HUES64 (cell line): ENCODE measurements at regions not wholly inside any gene's neighbourhood (a gene's known extent, or its start where the extent isn't known, plus 50 kb on each side); places are given as distances from the start of the nearest gene placed in this dataset.

Source experiments
- H3K27ac ChIP-seq: 2 replicates; pipeline ENCODE4 v1.7.0; 2013; ENCODE audit warnings: low read depth, low read length, inconsistent platforms
- H3K27me3 ChIP-seq: 2 replicates; pipeline ENCODE4 v1.6.1; 2013; ENCODE audit warnings: mild to moderate bottlenecking, low read length; ENCODE audit not compliant: insufficient read depth
- H3K36me3 ChIP-seq: 2 replicates; pipeline ENCODE4 v1.6.1; 2013; ENCODE audit warnings: mild to moderate bottlenecking, low read length; ENCODE audit not compliant: insufficient read depth
- H3K4me1 ChIP-seq: 2 replicates; pipeline ENCODE4 v1.6.1; 2013; ENCODE audit warnings: mild to moderate bottlenecking, low read length, moderate library complexity; ENCODE audit not compliant: insufficient read depth
- H3K4me3 ChIP-seq: 2 replicates; pipeline ENCODE4 v1.5.1; 2013; ENCODE audit warnings: mild to moderate bottlenecking, low read length, moderate library complexity
- H3K9ac ChIP-seq: 2 replicates; pipeline ENCODE4 v1.6.1; 2013; ENCODE audit warnings: mild to moderate bottlenecking, low read depth, low read length
- H3K9me3 ChIP-seq: 2 replicates; pipeline ENCODE4 v1.6.1; 2013; ENCODE audit warnings: low read depth, low read length; ENCODE audit not compliant: insufficient read depth
- WGBS: fragments of 150-250, 120-280 bp; methylation state at CpG from one replicate; pipeline ENCODE4 v1.1.7; 2013; ENCODE audit warnings: missing lambda C conversion rate; 5-methylcytosine and 5-hydroxymethylcytosine counted together

- Histone ChIP-seq H3K9me3 (0 out of 2 replicates have a peak, but pooled peaks cover 2% of the 10 kb centered on the region), H3K27ac (no peak overlapping the region), H3K4me1 (no peaks in the 10 kb centered on the region), H3K27me3 (no peaks in the 10 kb centered on the region), H3K4me3 (no peak overlapping the region), H3K9ac (no peak overlapping the region), H3K36me3 (no peaks in the 10 kb centered on the region)
- WGBS = 94% methylated on average over 20 of the region's 20 CpGs
Measured at GRCh38 chr2:240217431-240218301, 77.2 kb upstream of the OTOS start.

- WGBS = 91% methylated on average over 16 of the region's 16 CpGs
- H3K27me3 ChIP-seq = no peaks in the 10 kb centered on the region
- H3K4me1 ChIP-seq = no peaks in the 10 kb centered on the region
- 0 out of 2 replicates have a peak, but pooled peaks cover 4% of the 10 kb centered on the region for H3K9me3 ChIP-seq
- H3K36me3 ChIP-seq = no peaks in the 10 kb centered on the region
- no peak overlapping the region for H3K9ac ChIP-seq
- H3K27ac ChIP-seq = no peak overlapping the region
- H3K4me3 ChIP-seq = no peak overlapping the region
Measured at GRCh38 chr2:240219208-240219890, 78.9 kb upstream of the OTOS start.

GRCh38 chr2:240220371-240220770, 79.9 kb upstream of the OTOS start:
- no peak overlapping the region for H3K27ac ChIP-seq
- WGBS = 71% methylated on average over 3 of the region's 3 CpGs
- 0 out of 2 replicates have a peak, but pooled peaks cover 4% of the 10 kb centered on the region for H3K9me3 ChIP-seq
- H3K4me1 ChIP-seq = no peaks in the 10 kb centered on the region
- no peak overlapping the region for H3K9ac ChIP-seq
- no peaks in the 10 kb centered on the region for H3K36me3 ChIP-seq
- no peaks in the 10 kb centered on the region for H3K27me3 ChIP-seq
- no peak overlapping the region for H3K4me3 ChIP-seq

- Histone ChIP-seq H3K27ac (no peak overlapping the region), H3K27me3 (no peaks in the 10 kb centered on the region), H3K9me3 (peaks cover 9% of the 10 kb centered on the region; the same call in 1 of the 2 replicates), H3K4me1 (no peaks in the 10 kb centered on the region), H3K36me3 (no peaks in the 10 kb centered on the region), H3K4me3 (no peak overlapping the region), H3K9ac (no peak overlapping the region)
- 87% methylated on average over 7 of the region's 7 CpGs for WGBS
Measured at GRCh38 chr2:240223631-240224030, 83.2 kb upstream of the OTOS start.

- WGBS = 91% methylated on average over 5 of the region's 5 CpGs
Measured at GRCh38 chr2:240224676-240225075, 84.2 kb upstream of the OTOS start.

GRCh38 chr2:240225131-240225530, 84.7 kb upstream of the OTOS start:
- Histone ChIP-seq H3K9me3 (peaks cover 19% of the 10 kb centered on the region), H3K4me1 (no peaks in the 10 kb centered on the region), H3K9ac (no peak overlapping the region), H3K4me3 (no peak overlapping the region), H3K27ac (no peak overlapping the region), H3K36me3 (no peaks in the 10 kb centered on the region), H3K27me3 (no peaks in the 10 kb centered on the region)
- 88% methylated on average over 4 of the region's 4 CpGs for WGBS

More at GRCh38 chr2:240224676-240225075, 84.2 kb upstream of the OTOS start:
- H3K27me3 ChIP-seq = no peaks in the 10 kb centered on the region
- no peaks in the 10 kb centered on the region for H3K36me3 ChIP-seq
- no peak overlapping the region for H3K9ac ChIP-seq
- H3K27ac ChIP-seq = no peak overlapping the region
- peaks cover 18% of the 10 kb centered on the region for H3K9me3 ChIP-seq
- no peak overlapping the region for H3K4me3 ChIP-seq
- H3K4me1 ChIP-seq = no peaks in the 10 kb centered on the region

GRCh38 chr2:240225660-240226475, 85.4 kb upstream of the OTOS start:
- Histone ChIP-seq H3K27me3 (no peaks in the 10 kb centered on the region), H3K27ac (no peak overlapping the region), H3K9me3 (peaks cover 19% of the 10 kb centered on the region), H3K9ac (no peak overlapping the region), H3K36me3 (no peaks in the 10 kb centered on the region), H3K4me1 (no peaks in the 10 kb centered on the region), H3K4me3 (no peak overlapping the region)
- WGBS = 93% methylated on average over 8 of the region's 8 CpGs

GRCh38 chr2:240226672-240227537, 86.4 kb upstream of the OTOS start:
- Histone ChIP-seq H3K4me1 (no peaks in the 10 kb centered on the region), H3K9me3 (peaks cover 19% of the 10 kb centered on the region)
- WGBS = 95% methylated on average over 8 of the region's 8 CpGs

GRCh38 chr2:240227538-240228428, 87.3 kb upstream of the OTOS start:
- H3K36me3 ChIP-seq = no peaks in the 10 kb centered on the region
- H3K9me3 ChIP-seq = peaks cover 16% of the 10 kb centered on the region
- H3K9ac ChIP-seq = no peak overlapping the region
- H3K4me1 ChIP-seq = no peaks in the 10 kb centered on the region
- WGBS = 93% methylated on average over 14 of the region's 14 CpGs
- no peak overlapping the region for H3K4me3 ChIP-seq
- no peak overlapping the region for H3K27ac ChIP-seq
- H3K27me3 ChIP-seq = no peaks in the 10 kb centered on the region

More at GRCh38 chr2:240226672-240227537, 86.4 kb upstream of the OTOS start:
- Histone ChIP-seq H3K27ac (no peak overlapping the region), H3K27me3 (no peaks in the 10 kb centered on the region), H3K9ac (no peak overlapping the region), H3K36me3 (no peaks in the 10 kb centered on the region), H3K4me3 (no peak overlapping the region)
